ENCODE measurements at regions not wholly inside any gene's neighbourhood (a gene's known extent, or its start where the extent isn't known, plus 50 kb on each side); places are given as distances from the start of the nearest gene placed in this dataset.

GRCh38 chr16:49010879-49011278, 270.8 kb downstream of the CBLN1 start:
- H3K4me3 ChIP-seq = no peak overlapping the region
- ATAC-seq (no peak), DNase-seq (no peak)
- H3K36me3 ChIP-seq = no peaks in the 10 kb centered on the region
- no peak overlapping the region for H3K27ac ChIP-seq
- TF ChIP-seq CTCF (IDR thresholded peaks at IDR 0.05) = no peak
- H3K27me3 ChIP-seq (ENCODE audit: low read depth) = no peaks in the 10 kb centered on the region
- intact Hi-C loops (cut with DNase I) = no loop called here
- H3K9me3 ChIP-seq = no peaks in the 10 kb centered on the region
- no peaks in the 10 kb centered on the region for H3K4me1 ChIP-seq

- Histone ChIP-seq H3K27ac (no peak overlapping the region), H3K36me3 (no peaks in the 10 kb centered on the region), H3K27me3 (ENCODE audit: low read depth) (no peaks in the 10 kb centered on the region), H3K4me1 (no peaks in the 10 kb centered on the region), H3K9me3 (no peaks in the 10 kb centered on the region), H3K4me3 (no peak overlapping the region)
- DNase-seq (no peak), ATAC-seq (no peak)
- TF ChIP-seq CTCF (IDR thresholded peaks at IDR 0.05) = no peak
- intact Hi-C loops (cut with DNase I) = no loop called here
These were observed 271.2 kb downstream of the CBLN1 start for GRCh38 chr16:49010396-49010795.

- ATAC-seq (no peak), DNase-seq (no peak)
- no peaks in the 10 kb centered on the region for H3K36me3 ChIP-seq
- intact Hi-C loops (cut with DNase I) = no loop called here
- no peak overlapping the region for H3K27ac ChIP-seq
- H3K9me3 ChIP-seq = no peaks in the 10 kb centered on the region
- no peak for TF ChIP-seq CTCF (IDR thresholded peaks at IDR 0.05)
- H3K4me3 ChIP-seq = no peak overlapping the region
- H3K4me1 ChIP-seq = no peaks in the 10 kb centered on the region
- no peaks in the 10 kb centered on the region for H3K27me3 ChIP-seq (ENCODE audit: low read depth)
These were observed 272.4 kb downstream of the CBLN1 start for GRCh38 chr16:49009204-49009603.

GRCh38 chr16:49003992-49004391, 277.6 kb downstream of the CBLN1 start:
- Histone ChIP-seq H3K27me3 (ENCODE audit: low read depth) (peaks cover 6% of the 10 kb centered on the region), H3K36me3 (no peaks in the 10 kb centered on the region), H3K9me3 (no peaks in the 10 kb centered on the region), H3K4me1 (no peaks in the 10 kb centered on the region), H3K4me3 (no peak overlapping the region), H3K27ac (no peak overlapping the region)
- no peak for TF ChIP-seq CTCF (IDR thresholded peaks at IDR 0.05)
- DNase-seq (no peak), ATAC-seq (no peak)
- intact Hi-C loops (cut with DNase I) = no loop called here

- ATAC-seq = no peak
- Histone ChIP-seq H3K27me3 (ENCODE audit: low read depth) (peaks cover 6% of the 10 kb centered on the region), H3K27ac (no peak overlapping the region), H3K4me1 (no peaks in the 10 kb centered on the region), H3K4me3 (no peak overlapping the region), H3K9me3 (no peaks in the 10 kb centered on the region), H3K36me3 (no peaks in the 10 kb centered on the region)
- intact Hi-C loops (cut with DNase I) = no loop called here
- DNase-seq = no peak
- TF ChIP-seq CTCF (IDR thresholded peaks at IDR 0.05) = no peak
These were observed 278.6 kb downstream of the CBLN1 start for GRCh38 chr16:49003022-49003421.

- peaks cover 6% of the 10 kb centered on the region for H3K27me3 ChIP-seq (ENCODE audit: low read depth)
- H3K4me3 ChIP-seq = no peak overlapping the region
- TF ChIP-seq CTCF (IDR thresholded peaks at IDR 0.05) = peak; percentile 37
- ATAC-seq (no peak), DNase-seq (no peak)
- intact Hi-C loops (cut with DNase I) = no loop called here
- H3K27ac ChIP-seq = no peak overlapping the region
- no peaks in the 10 kb centered on the region for H3K36me3 ChIP-seq
- H3K4me1 ChIP-seq = no peaks in the 10 kb centered on the region
- no peaks in the 10 kb centered on the region for H3K9me3 ChIP-seq
These were observed 281.0 kb downstream of the CBLN1 start for GRCh38 chr16:49000594-49000993.
